ENCODE measurements at regions not wholly inside any gene's neighbourhood (a gene's known extent, or its start where the extent isn't known, plus 50 kb on each side); places are given as distances from the start of the nearest gene placed in this dataset.

DNA sequence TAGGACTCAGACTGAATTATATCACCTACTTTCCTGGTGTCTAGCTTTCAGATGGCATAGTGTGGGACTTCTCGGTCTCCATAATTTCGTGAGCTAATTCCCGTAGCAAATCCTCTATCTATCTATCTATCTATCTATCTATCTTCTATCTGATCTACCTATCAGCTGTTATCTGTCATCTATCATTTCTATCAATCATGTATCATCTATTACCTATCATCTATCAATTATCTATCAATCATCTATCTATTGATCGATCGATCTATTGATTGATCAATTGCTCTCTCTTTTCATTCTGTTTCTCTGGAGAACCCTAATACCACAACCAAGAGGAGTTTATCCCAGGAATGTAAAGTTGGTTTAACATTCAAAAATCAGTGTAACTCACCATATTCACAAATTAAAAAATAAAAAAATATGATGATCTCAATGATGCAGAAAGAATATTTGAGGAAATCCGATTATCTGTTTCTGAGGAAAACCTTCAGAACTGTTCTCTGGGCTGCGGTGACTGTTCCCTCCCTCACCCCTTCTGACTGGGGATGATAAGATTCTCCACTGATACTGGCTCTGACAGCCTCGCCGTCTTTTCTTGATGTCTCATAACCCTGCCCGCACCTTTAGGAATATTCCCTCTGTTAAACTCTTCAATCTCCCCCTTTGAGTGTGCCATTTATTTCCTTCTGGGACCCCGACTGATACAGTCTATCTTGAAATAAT, 147.7 kb downstream of the ACTR3B start:
- Mint-ChIP-seq H3K36me3 (no peaks in the 10 kb centered on the region), H3K4me3 (no peak overlapping the region), H3K27ac (no peak overlapping the region), H3K9me3 (no peaks in the 10 kb centered on the region), H3K27me3 (ENCODE audit: low read depth) (no peaks in the 10 kb centered on the region), H3K4me1 (peaks cover 12% of the 10 kb centered on the region)
- CTCF ChIA-PET = no interaction called here
- no peak for ATAC-seq
- no peak for TF ChIP-seq ZNF396 (CRISPR knock-in tag; IDR thresholded peaks at IDR 0.05; ENCODE audit: borderline replicate concordance)
- TF ChIP-seq, protein P1, sequence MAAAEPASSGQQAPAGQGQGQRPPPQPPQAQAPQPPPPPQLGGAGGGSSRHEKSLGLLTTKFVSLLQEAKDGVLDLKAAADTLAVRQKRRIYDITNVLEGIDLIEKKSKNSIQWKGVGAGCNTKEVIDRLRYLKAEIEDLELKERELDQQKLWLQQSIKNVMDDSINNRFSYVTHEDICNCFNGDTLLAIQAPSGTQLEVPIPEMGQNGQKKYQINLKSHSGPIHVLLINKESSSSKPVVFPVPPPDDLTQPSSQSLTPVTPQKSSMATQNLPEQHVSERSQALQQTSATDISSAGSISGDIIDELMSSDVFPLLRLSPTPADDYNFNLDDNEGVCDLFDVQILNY (CRISPR knock-in tag; IDR thresholded peaks at IDR 0.05) = no peak
- TF ChIP-seq, protein P2, sequence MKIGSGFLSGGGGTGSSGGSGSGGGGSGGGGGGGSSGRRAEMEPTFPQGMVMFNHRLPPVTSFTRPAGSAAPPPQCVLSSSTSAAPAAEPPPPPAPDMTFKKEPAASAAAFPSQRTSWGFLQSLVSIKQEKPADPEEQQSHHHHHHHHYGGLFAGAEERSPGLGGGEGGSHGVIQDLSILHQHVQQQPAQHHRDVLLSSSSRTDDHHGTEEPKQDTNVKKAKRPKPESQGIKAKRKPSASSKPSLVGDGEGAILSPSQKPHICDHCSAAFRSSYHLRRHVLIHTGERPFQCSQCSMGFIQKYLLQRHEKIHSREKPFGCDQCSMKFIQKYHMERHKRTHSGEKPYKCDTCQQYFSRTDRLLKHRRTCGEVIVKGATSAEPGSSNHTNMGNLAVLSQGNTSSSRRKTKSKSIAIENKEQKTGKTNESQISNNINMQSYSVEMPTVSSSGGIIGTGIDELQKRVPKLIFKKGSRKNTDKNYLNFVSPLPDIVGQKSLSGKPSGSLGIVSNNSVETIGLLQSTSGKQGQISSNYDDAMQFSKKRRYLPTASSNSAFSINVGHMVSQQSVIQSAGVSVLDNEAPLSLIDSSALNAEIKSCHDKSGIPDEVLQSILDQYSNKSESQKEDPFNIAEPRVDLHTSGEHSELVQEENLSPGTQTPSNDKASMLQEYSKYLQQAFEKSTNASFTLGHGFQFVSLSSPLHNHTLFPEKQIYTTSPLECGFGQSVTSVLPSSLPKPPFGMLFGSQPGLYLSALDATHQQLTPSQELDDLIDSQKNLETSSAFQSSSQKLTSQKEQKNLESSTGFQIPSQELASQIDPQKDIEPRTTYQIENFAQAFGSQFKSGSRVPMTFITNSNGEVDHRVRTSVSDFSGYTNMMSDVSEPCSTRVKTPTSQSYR (CRISPR knock-in tag; IDR thresholded peaks at IDR 0.05) = no peak
- TF ChIP-seq, protein P3, sequence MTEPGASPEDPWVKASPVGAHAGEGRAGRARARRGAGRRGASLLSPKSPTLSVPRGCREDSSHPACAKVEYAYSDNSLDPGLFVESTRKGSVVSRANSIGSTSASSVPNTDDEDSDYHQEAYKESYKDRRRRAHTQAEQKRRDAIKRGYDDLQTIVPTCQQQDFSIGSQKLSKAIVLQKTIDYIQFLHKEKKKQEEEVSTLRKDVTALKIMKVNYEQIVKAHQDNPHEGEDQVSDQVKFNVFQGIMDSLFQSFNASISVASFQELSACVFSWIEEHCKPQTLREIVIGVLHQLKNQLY (CRISPR knock-in tag; IDR thresholded peaks at IDR 0.05) = no peak
- TF ChIP-seq, protein P4, sequence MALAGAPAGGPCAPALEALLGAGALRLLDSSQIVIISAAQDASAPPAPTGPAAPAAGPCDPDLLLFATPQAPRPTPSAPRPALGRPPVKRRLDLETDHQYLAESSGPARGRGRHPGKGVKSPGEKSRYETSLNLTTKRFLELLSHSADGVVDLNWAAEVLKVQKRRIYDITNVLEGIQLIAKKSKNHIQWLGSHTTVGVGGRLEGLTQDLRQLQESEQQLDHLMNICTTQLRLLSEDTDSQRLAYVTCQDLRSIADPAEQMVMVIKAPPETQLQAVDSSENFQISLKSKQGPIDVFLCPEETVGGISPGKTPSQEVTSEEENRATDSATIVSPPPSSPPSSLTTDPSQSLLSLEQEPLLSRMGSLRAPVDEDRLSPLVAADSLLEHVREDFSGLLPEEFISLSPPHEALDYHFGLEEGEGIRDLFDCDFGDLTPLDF (CRISPR knock-in tag; IDR thresholded peaks at IDR 0.05) = no peak
- no peak for TF ChIP-seq IRF2 (CRISPR knock-in tag; IDR thresholded peaks at IDR 0.05; ENCODE audit: borderline replicate concordance, low read depth)
- TF ChIP-seq, protein P5, sequence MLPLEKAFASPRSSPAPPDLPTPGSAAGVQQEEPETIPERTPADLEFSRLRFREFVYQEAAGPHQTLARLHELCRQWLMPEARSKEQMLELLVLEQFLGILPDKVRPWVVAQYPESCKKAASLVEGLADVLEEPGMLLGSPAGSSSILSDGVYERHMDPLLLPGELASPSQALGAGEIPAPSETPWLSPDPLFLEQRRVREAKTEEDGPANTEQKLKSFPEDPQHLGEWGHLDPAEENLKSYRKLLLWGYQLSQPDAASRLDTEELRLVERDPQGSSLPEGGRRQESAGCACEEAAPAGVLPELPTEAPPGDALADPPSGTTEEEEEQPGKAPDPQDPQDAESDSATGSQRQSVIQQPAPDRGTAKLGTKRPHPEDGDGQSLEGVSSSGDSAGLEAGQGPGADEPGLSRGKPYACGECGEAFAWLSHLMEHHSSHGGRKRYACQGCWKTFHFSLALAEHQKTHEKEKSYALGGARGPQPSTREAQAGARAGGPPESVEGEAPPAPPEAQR (CRISPR knock-in tag; IDR thresholded peaks at IDR 0.05) = no peak
- no peak for TF ChIP-seq NFYB (CRISPR knock-in tag; conservative IDR thresholded peaks at IDR 0.05; ENCODE audit: low read depth)
- TF ChIP-seq GABPB1 (CRISPR knock-in tag; IDR thresholded peaks at IDR 0.05) = no peak
- TF ChIP-seq, protein P6, sequence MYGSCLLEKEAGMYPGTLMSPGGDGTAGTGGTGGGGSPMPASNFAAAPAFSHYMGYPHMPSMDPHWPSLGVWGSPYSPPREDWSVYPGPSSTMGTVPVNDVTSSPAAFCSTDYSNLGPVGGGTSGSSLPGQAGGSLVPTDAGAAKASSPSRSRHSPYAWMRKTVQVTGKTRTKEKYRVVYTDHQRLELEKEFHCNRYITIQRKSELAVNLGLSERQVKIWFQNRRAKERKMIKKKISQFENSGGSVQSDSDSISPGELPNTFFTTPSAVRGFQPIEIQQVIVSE (CRISPR knock-in tag; IDR thresholded peaks at IDR 0.05; ENCODE audit: borderline replicate concordance) = no peak
- TF ChIP-seq ZNF138 (CRISPR knock-in tag; conservative IDR thresholded peaks at IDR 0.05) = no peak
- no peak for TF ChIP-seq JUN (CRISPR knock-in tag; IDR thresholded peaks at IDR 0.05)
- TF ChIP-seq, protein P7, sequence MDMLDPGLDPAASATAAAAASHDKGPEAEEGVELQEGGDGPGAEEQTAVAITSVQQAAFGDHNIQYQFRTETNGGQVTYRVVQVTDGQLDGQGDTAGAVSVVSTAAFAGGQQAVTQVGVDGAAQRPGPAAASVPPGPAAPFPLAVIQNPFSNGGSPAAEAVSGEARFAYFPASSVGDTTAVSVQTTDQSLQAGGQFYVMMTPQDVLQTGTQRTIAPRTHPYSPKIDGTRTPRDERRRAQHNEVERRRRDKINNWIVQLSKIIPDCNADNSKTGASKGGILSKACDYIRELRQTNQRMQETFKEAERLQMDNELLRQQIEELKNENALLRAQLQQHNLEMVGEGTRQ (CRISPR knock-in tag; IDR thresholded peaks at IDR 0.05) = no peak
- no peak for TF ChIP-seq FOXJ3 (CRISPR knock-in tag; IDR thresholded peaks at IDR 0.05; ENCODE audit: borderline replicate concordance)
- POLR2A ChIA-PET = no interaction called here
- no peak for DNase-seq (ENCODE audit: low spot score)

DNA sequence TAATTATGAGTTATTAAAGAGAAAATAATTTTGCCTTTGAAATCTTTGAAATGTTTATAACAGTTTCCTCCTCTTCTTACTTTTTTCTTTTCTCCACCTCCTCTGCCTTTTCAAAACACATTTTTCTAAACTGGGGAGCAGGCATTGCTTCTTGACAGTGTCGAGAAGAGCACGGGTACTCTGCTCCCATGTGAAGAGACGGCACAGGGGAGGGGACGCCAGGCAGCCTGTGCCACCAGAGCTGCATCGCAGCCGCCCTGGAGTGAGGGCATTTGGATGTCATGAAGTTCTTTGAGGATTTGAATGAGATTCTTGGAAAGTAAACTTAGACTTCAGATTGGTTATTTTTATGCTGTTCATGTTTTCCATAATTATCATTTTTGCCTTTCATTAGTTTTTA, 149.7 kb downstream of the ACTR3B start:
- ATAC-seq (no peak), DNase-seq (ENCODE audit: low spot score) (no peak)
- Mint-ChIP-seq H3K27me3 (ENCODE audit: low read depth) (no peaks in the 10 kb centered on the region), H3K4me1 (peaks cover 12% of the 10 kb centered on the region), H3K27ac (no peak overlapping the region), H3K4me3 (no peak overlapping the region), H3K36me3 (no peaks in the 10 kb centered on the region), H3K9me3 (no peaks in the 10 kb centered on the region)
- ChIA-PET CTCF (no interaction called here), POLR2A (no interaction called here)
- no peak for TF ChIP-seq CREM (CRISPR knock-in tag; IDR thresholded peaks at IDR 0.05)
- TF ChIP-seq, protein P3 (CRISPR knock-in tag; IDR thresholded peaks at IDR 0.05) = no peak
- TF ChIP-seq, protein P8, sequence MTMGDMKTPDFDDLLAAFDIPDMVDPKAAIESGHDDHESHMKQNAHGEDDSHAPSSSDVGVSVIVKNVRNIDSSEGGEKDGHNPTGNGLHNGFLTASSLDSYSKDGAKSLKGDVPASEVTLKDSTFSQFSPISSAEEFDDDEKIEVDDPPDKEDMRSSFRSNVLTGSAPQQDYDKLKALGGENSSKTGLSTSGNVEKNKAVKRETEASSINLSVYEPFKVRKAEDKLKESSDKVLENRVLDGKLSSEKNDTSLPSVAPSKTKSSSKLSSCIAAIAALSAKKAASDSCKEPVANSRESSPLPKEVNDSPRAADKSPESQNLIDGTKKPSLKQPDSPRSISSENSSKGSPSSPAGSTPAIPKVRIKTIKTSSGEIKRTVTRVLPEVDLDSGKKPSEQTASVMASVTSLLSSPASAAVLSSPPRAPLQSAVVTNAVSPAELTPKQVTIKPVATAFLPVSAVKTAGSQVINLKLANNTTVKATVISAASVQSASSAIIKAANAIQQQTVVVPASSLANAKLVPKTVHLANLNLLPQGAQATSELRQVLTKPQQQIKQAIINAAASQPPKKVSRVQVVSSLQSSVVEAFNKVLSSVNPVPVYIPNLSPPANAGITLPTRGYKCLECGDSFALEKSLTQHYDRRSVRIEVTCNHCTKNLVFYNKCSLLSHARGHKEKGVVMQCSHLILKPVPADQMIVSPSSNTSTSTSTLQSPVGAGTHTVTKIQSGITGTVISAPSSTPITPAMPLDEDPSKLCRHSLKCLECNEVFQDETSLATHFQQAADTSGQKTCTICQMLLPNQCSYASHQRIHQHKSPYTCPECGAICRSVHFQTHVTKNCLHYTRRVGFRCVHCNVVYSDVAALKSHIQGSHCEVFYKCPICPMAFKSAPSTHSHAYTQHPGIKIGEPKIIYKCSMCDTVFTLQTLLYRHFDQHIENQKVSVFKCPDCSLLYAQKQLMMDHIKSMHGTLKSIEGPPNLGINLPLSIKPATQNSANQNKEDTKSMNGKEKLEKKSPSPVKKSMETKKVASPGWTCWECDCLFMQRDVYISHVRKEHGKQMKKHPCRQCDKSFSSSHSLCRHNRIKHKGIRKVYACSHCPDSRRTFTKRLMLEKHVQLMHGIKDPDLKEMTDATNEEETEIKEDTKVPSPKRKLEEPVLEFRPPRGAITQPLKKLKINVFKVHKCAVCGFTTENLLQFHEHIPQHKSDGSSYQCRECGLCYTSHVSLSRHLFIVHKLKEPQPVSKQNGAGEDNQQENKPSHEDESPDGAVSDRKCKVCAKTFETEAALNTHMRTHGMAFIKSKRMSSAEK (CRISPR knock-in tag; IDR thresholded peaks at IDR 0.05; ENCODE audit: borderline replicate concordance) = no peak
- TF ChIP-seq, protein P9, sequence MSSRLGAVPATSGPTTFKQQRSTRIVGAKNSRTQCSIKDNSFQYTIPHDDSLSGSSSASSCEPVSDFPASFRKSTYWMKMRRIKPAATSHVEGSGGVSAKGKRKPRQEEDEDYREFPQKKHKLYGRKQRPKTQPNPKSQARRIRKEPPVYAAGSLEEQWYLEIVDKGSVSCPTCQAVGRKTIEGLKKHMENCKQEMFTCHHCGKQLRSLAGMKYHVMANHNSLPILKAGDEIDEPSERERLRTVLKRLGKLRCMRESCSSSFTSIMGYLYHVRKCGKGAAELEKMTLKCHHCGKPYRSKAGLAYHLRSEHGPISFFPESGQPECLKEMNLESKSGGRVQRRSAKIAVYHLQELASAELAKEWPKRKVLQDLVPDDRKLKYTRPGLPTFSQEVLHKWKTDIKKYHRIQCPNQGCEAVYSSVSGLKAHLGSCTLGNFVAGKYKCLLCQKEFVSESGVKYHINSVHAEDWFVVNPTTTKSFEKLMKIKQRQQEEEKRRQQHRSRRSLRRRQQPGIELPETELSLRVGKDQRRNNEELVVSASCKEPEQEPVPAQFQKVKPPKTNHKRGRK (CRISPR knock-in tag; IDR thresholded peaks at IDR 0.05; ENCODE audit: borderline replicate concordance) = no peak

Measured in WTC11 (cell line).